Type B pancreatic cell (in vitro differentiated cells): ENCODE measurements at regions not wholly inside any gene's neighbourhood (a gene's known extent, or its start where the extent isn't known, plus 50 kb on each side); places are given as distances from the start of the nearest gene placed in this dataset.

ENCODE experiments used
- DNase-seq: peaks from one replicate; pipeline ENCODE4 v3.0.0; 2021; ENCODE audit warnings: mixed read lengths; ENCODE audit not compliant: unreplicated experiment; ENCODE audit errors: extremely low spot score
- H3K27ac Mint-ChIP-seq: 2 replicates; pipeline ENCODE4 v1.8.0; 2021; ENCODE audit warnings: mild to moderate bottlenecking, mixed read lengths
- H3K27me3 Mint-ChIP-seq: 2 replicates; pipeline ENCODE4 v1.8.0; 2021; ENCODE audit warnings: mixed read lengths
- H3K36me3 Mint-ChIP-seq: 2 replicates; pipeline ENCODE4 v1.8.0; 2021; ENCODE audit warnings: mixed read lengths
- H3K4me1 Mint-ChIP-seq: one replicate; pipeline ENCODE4 v1.8.0; 2021; ENCODE audit warnings: mixed read lengths; ENCODE audit not compliant: unreplicated experiment
- H3K4me3 Mint-ChIP-seq: 2 replicates; pipeline ENCODE4 v1.8.0; 2021; ENCODE audit warnings: mild to moderate bottlenecking, mixed read lengths
- H3K9me3 Mint-ChIP-seq: 2 replicates; pipeline ENCODE4 v1.8.0; 2021; ENCODE audit warnings: mixed read lengths
- CTCF ChIP-seq: fragments of 200-600 bp; sonication (generic); conservative IDR thresholded peaks from 2 replicates; pipeline ENCODE4 v1.5.0; 2021; ENCODE audit warnings: antibody characterized with exemption, mild to moderate bottlenecking

DNA sequence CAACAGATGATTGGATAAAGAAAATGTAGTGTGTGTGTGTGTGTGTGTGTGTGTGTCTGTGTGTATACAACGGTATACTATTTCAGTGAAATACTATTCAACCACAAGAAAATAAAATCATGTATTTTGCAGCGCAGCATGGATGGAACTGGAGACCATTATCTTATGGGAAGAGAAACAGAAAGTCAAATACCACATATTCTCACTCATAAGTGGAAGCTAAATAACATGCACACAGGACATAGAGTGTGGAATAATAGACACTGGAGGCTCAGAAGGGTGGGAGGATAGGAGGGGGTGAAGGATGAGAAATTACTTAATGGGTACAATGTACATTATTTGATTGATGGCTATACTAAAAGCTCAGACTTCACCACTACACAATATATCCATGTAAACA lies 609.1 kb upstream of the SLC39A10 start:
- Mint-ChIP-seq H3K36me3 (no peaks in the 10 kb centered on the region), H3K27ac (no peak overlapping the region), H3K9me3 (no peaks in the 10 kb centered on the region), H3K27me3 (no peaks in the 10 kb centered on the region), H3K4me1 (no peaks in the 10 kb centered on the region), H3K4me3 (no peak overlapping the region)
- no peak for TF ChIP-seq CTCF
- DNase-seq, result no peak

- Mint-ChIP-seq H3K9me3 (no peaks in the 10 kb centered on the region), H3K4me3 (no peak overlapping the region), H3K27me3 (no peaks in the 10 kb centered on the region), H3K36me3 (no peaks in the 10 kb centered on the region), H3K27ac (no peak overlapping the region), H3K4me1 (no peaks in the 10 kb centered on the region)
- no peak for TF ChIP-seq CTCF
- no peak for DNase-seq
Measured at GRCh38 chr2:195044801-195045200, 612.2 kb upstream of the SLC39A10 start.

DNA sequence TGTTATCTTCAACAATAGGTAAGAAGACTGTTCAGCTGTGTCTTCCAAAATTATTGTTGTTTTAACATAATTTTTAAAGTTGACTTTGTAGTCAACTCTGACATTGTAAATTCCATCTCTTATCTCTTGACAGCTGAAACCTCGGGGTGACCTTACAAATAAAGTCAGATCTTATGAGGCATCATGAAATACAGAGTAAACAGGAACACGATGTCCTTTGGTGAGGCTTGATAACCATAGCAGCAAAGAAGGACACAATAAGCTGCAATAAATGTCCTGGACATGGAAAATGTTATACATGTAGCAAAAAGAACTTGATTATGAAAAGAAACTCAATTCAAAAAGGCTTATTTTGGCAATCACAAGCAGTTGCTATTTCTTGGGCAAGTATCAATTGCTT lies 618.9 kb upstream of the SLC39A10 start:
- no peaks in the 10 kb centered on the region for H3K27me3 Mint-ChIP-seq
- H3K36me3 Mint-ChIP-seq, result no peaks in the 10 kb centered on the region
- no peak overlapping the region for H3K27ac Mint-ChIP-seq
- no peaks in the 10 kb centered on the region for H3K9me3 Mint-ChIP-seq
- no peaks in the 10 kb centered on the region for H3K4me1 Mint-ChIP-seq
- DNase-seq, result no peak
- no peak for TF ChIP-seq CTCF
- no peak overlapping the region for H3K4me3 Mint-ChIP-seq

DNA sequence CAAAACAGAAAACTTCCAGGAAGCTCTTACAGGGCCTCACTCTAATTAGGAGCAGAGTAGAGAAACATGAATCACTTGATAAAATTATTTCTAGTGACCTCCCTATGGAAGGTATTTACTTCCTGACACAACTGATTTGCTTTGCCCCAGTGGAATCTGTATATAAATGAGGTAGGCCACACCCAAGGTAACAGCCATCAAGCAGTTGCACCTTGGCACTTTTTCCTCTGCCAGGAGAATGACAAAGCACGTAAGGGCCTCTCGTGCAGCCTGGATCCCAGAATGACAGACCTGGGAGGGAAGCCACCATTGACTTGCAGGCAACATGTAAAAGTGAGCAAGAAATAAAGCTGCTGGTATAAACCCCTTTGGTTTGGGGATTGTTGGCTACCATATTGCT lies 620.0 kb upstream of the SLC39A10 start:
- Mint-ChIP-seq H3K4me1 (no peaks in the 10 kb centered on the region), H3K9me3 (no peaks in the 10 kb centered on the region), H3K27me3 (no peaks in the 10 kb centered on the region), H3K4me3 (no peak overlapping the region), H3K36me3 (no peaks in the 10 kb centered on the region), H3K27ac (no peak overlapping the region)
- DNase-seq, result no peak
- TF ChIP-seq CTCF, result no peak

- Mint-ChIP-seq H3K27ac (no peak overlapping the region), H3K4me3 (no peak overlapping the region), H3K9me3 (no peaks in the 10 kb centered on the region), H3K4me1 (no peaks in the 10 kb centered on the region), H3K27me3 (no peaks in the 10 kb centered on the region), H3K36me3 (no peaks in the 10 kb centered on the region)
- TF ChIP-seq CTCF, result no peak
- no peak for DNase-seq
Measured at GRCh38 chr2:195031411-195031810, 625.6 kb upstream of the SLC39A10 start.
